Pancreas (tissue), 10 donors: ENCODE measurements at regions not wholly inside any gene's neighbourhood (a gene's known extent, or its start where the extent isn't known, plus 50 kb on each side); places are given as distances from the start of the nearest gene placed in this dataset.

ENCODE experiments used
- ATAC-seq, 4 donors: fragments of 200-7000 bp; cut with Tn5 transposase; one replicate each; pipeline versions ENCODE4 v1.8.0 to v1.9.1; 2020; ENCODE audit warnings: mild to moderate bottlenecking in 4 of 4, moderate library complexity in 4 of 4
- DNase-seq, 6 donors: peaks; one replicate each; pipeline ENCODE4 v3.0.0-alpha.2; 2020
- FAIRE-seq: peaks from 2 replicates; lab custom pipeline; 2012; peaks lifted over from hg19 to GRCh38; lab: Jason Lieb, UNC
- H3K27ac ChIP-seq, 4 donors: fragments of 200-600 bp; sonication (generic); 1 replicate in 3 of 4; 2 replicates in 1 of 4; pipeline versions ENCODE4 v1.5.0 to v1.8.0; 2020
- H3K27me3 ChIP-seq, 4 donors: fragments of 200-600 bp; one replicate each; pipeline ENCODE4 v1.8.0; 2021
- H3K36me3 ChIP-seq, 3 donors: fragments of 200-600 bp; sonication (generic) in 1 of 3; one replicate each; pipeline versions ENCODE4 v1.5.0 to v1.8.0; 2020 to 2021
- H3K4me1 ChIP-seq, 3 donors: fragments of 200-600 bp; one replicate each; pipeline ENCODE4 v1.8.0; 2021
- H3K4me3 ChIP-seq, 4 donors: fragments of 200-600 bp; sonication (generic) in 2 of 4; one replicate each; pipeline versions ENCODE4 v1.5.0 to v1.8.0; 2020 to 2021
- H3K9me3 ChIP-seq, 4 donors: fragments of 200-600 bp; one replicate each; pipeline ENCODE4 v1.8.0; 2021
- CTCF ChIP-seq, 4 donors: fragments of 200-600 bp; sonication (generic) in 3 of 4; IDR thresholded peaks; one replicate each; pipeline versions ENCODE4 v1.5.0 to v1.8.0; 2021; ENCODE audit warnings: antibody characterized with exemption in 4 of 4
- WGBS, 2 donors: extraction: QIAGEN DNeasy Blood & Tissue Kit; methylation state at CpG; one replicate each; pipeline ENCODE4 v1.1.7; 2013; 5-methylcytosine and 5-hydroxymethylcytosine counted together
- intact Hi-C, 3 donors: fragments of 100-400 bp; cut with DNase I; formaldehyde crosslinking; loops; one replicate each; pipeline versions ENCODE4 v1.11.1 to v1.14.2; 2022
- donor health status: healthy with polysubstance abuse.
- donor health status: DM: no; HTN: no; CAD: no; lungs with moderate emphysema.
- donor health status: DM: no; HTN: no; CAD: no.
- donor health status: control.
- donor health status: control.
- donor health status: Bipolar disorder and iron deficiency.
- donor health status: DM: yes; HTN: yes; CAD: no.
- donor health status: DM: no; HTN: no; CAD: no.
- donor health status: DM: no; HTN: no; CAD: no.
- donor health status: DM: yes; HTN: yes; CAD: no.

DNA sequence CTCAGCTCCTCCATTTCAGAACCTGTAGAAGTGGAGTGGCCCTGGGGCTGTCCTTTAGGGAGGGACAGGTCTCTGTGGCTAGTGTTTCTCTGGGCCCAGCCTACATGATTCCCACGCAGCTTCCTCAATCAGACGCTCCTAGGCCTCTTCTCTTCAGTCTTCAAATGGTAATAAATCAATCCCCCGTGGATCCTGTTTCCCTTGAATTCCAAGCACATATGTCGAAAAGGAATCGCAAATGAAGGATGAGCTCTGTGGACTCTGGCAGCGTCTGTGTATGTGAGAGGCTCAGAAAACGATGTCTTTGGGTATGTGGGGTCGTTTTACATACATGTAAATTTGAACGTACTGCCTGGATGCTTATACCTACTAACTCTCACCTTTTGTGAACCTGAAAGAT, 98.5 kb upstream of the ST8SIA3 start:
- intact Hi-C loops, result no loop called here

DNA sequence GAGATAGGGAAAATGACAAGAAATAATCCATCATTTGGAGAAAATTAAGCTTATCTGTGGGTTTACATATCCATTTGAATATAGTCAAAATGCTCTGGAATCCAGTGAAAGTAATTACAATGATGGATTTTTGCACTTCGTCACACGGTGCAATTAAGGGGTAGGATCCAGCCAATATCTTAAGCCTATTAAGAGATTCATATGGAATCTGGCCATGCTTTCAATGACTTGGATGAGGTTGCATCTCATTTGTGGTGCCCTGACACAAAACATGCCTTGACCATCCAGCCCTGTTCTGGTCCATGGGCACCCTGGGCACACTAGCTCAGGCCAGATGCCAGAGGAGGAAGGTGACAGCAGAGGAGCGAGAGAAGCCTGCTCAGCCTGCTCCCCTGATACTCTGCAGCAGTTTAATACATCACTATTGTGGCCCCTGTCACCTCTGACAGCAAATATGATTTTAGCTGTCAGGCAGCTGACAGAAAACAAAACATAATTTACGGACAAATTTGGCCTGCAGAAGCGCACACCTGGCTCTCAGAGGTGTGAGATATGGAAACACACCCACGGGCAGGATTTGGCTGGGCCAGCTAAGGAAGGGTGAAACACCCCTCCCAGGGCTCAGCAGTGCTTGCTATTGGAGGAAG, 94.1 kb upstream of the ST8SIA3 start:
- TF ChIP-seq CTCF (IDR thresholded peaks at IDR 0.05), result no peak
- Histone ChIP-seq H3K4me3 (no peak overlapping the region), H3K36me3 (no peaks in the 10 kb centered on the region), H3K27me3 (no peaks in the 10 kb centered on the region), H3K4me1 (no peaks in the 10 kb centered on the region), H3K9me3 (no peaks in the 10 kb centered on the region), H3K27ac (no peak overlapping the region)
- intact Hi-C loops, result no loop called here
- ATAC-seq (no peak), FAIRE-seq (no peak), DNase-seq (no peak)
- 60 to 62% methylated on average over 6 of the region's 6 CpGs for WGBS, 2 donors

More for the DNA sequence above, 98.5 kb upstream of the ST8SIA3 start:
- no peak for FAIRE-seq
- H3K36me3 ChIP-seq, result no peaks in the 10 kb centered on the region
- no peak overlapping the region for H3K4me3 ChIP-seq
- WGBS, 2 donors, result 51 to 58% methylated on average over 9 of the region's 9 CpGs
- H3K9me3 ChIP-seq, result no peaks in the 10 kb centered on the region
- no peak for DNase-seq
- H3K27me3 ChIP-seq, result no peaks in the 10 kb centered on the region
- no peaks in the 10 kb centered on the region for H3K4me1 ChIP-seq
- H3K27ac ChIP-seq, result no peak overlapping the region
- ATAC-seq, result no peak
- no peak for TF ChIP-seq CTCF (IDR thresholded peaks at IDR 0.05)

DNA sequence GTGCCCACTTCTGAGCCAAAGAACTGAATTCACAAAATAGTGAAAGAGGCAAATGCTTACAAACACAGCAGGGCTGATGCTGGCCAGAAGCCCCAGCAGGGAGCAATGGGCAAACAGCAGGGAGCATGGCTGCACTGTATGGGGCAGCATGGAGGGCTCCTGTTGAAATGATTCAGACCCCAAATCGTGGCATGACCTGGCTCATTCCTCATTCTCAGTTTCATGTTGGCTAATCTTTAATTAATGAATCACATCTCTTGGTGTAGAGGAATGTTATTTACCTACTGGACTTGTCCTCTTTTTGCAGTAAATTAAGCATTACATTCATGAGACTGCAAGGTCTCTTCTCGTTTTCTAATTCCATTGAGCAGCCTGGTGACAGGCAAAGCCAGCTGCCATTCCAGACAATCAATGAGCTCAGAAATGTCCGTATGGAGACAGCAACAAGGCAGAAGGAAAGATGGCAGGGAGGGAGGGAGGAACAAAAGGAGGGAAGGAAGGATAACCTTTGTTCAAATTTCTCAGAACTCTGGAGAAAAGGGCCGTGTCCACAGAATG, 84.9 kb upstream of the ST8SIA3 start:
- H3K36me3 ChIP-seq, result no peaks in the 10 kb centered on the region
- H3K27ac ChIP-seq, result peak overlapping the region in 2 of 4 donors; percentile 13 to 23
- FAIRE-seq, result no peak
- H3K4me1 ChIP-seq, result no peaks in the 10 kb centered on the region
- no peak for TF ChIP-seq CTCF (IDR thresholded peaks at IDR 0.05)
- no peak overlapping the region for H3K4me3 ChIP-seq
- peak in 3 of 4 donors; percentile 22 to 48 (median 25) for ATAC-seq
- intact Hi-C loops, result no loop called here
- no peaks in the 10 kb centered on the region for H3K9me3 ChIP-seq
- WGBS, 2 donors, result 12 to 20% methylated on average over 4 of the region's 4 CpGs
- no peaks in the 10 kb centered on the region for H3K27me3 ChIP-seq
- DNase-seq, result no peak

DNA sequence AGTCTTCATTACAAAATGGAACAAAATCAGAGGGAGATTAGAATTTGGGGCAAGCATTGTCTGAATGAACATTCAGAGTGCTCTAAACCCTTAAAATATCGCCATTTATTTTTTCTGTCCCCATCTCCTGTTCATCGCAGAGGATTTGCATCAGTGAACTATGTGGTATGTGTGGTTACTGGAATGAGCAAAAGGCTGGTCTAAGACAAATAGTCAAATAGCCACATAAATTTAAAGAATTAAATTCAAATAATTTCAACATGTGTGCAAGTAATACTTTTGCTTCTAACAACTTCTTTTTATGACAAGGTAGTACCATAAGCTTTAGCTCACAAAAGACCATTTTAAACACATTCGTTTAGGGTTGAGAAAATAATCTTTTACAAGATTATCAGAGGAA, 82.6 kb upstream of the ST8SIA3 start:
- no peak for TF ChIP-seq CTCF (IDR thresholded peaks at IDR 0.05)
- Histone ChIP-seq H3K27ac (peak overlapping the region in 1 of 4 donors; percentile 10), H3K4me1 (no peaks in the 10 kb centered on the region), H3K4me3 (no peak overlapping the region), H3K27me3 (no peaks in the 10 kb centered on the region), H3K9me3 (no peaks in the 10 kb centered on the region), H3K36me3 (no peaks in the 10 kb centered on the region)
- intact Hi-C loops, result no loop called here
- ATAC-seq, result peak in 1 of 4 donors; percentile 24
- FAIRE-seq, result no peak
- DNase-seq, result no peak
- WGBS, 2 donors, result 47 to 53% methylated on average over 3 of the region's 3 CpGs

DNA sequence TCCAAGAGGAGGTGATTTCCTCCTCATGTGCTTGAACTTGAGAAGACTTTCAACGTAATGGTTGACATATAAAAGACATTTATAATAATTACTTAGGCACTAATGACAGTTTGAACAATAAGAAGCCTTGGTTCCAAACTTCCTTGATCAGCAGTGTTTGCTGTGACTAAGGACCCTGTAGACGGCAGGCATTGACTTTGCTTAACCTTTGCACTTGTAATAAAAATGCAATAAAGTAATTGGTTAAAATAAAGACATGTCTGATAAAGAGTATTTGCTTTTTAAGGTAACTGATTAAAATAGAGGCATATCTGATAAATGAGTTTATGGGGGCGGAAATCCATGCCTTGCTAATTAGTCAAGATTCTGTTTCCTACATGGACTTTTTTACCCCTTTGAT, 82.2 kb upstream of the ST8SIA3 start:
- peak in 2 of 6 donors; percentile 9 to 26 for DNase-seq
- no peaks in the 10 kb centered on the region for H3K36me3 ChIP-seq
- ATAC-seq, result peak; percentile 72 to 85 (median 76)
- no peak for TF ChIP-seq CTCF (IDR thresholded peaks at IDR 0.05)
- 14 to 19% methylated on average over 3 of the region's 3 CpGs for WGBS, 2 donors
- H3K4me3 ChIP-seq, result no peak overlapping the region
- H3K27me3 ChIP-seq, result no peaks in the 10 kb centered on the region
- H3K9me3 ChIP-seq, result no peaks in the 10 kb centered on the region
- no peak for FAIRE-seq
- intact Hi-C loops, result no loop called here
- no peaks in the 10 kb centered on the region for H3K4me1 ChIP-seq
- H3K27ac ChIP-seq, result peak overlapping the region in 1 of 4 donors; percentile 10
